Neuronal stem cell (in vitro differentiated cells): ENCODE measurements at regions not wholly inside any gene's neighbourhood (a gene's known extent, or its start where the extent isn't known, plus 50 kb on each side); places are given as distances from the start of the nearest gene placed in this dataset.

Experiments
- DNase-seq: peaks from one replicate; pipeline ENCODE4 v3.0.0-alpha.2; 2013; ENCODE audit warnings: low spot score
- H2AFZ ChIP-seq: one replicate; pipeline ENCODE4 v1.6.1; 2013; ENCODE audit warnings: mild to moderate bottlenecking, low read length, inconsistent platforms
- H2AK5ac ChIP-seq: 2 replicates; pipeline ENCODE4 v1.6.1; 2013; ENCODE audit warnings: low read depth, mild to moderate bottlenecking, inconsistent platforms, low read length, moderate library complexity, mixed read lengths
- H2BK120ac ChIP-seq: 2 replicates; pipeline ENCODE4 v1.6.1; 2013; ENCODE audit warnings: low read depth, mild to moderate bottlenecking, inconsistent platforms, low read length, moderate library complexity, mixed read lengths
- H2BK12ac ChIP-seq: one replicate; pipeline ENCODE4 v1.6.1; 2013; ENCODE audit warnings: low read length, inconsistent platforms
- H2BK15ac ChIP-seq: 2 replicates; pipeline ENCODE4 v1.6.1; 2013; ENCODE audit warnings: mild to moderate bottlenecking, low read length, inconsistent platforms, mixed read lengths
- H2BK5ac ChIP-seq: one replicate; pipeline ENCODE4 v1.6.1; 2013; ENCODE audit warnings: inconsistent platforms, mild to moderate bottlenecking, low read length, moderate library complexity
- H3K14ac ChIP-seq: one replicate; pipeline ENCODE4 v1.6.1; 2013; ENCODE audit warnings: low read length, inconsistent platforms
- H3K18ac ChIP-seq: 2 replicates; pipeline ENCODE4 v1.6.1; 2013; ENCODE audit warnings: low read length, inconsistent platforms
- H3K23ac ChIP-seq: 2 replicates; pipeline ENCODE4 v1.6.1; 2013; ENCODE audit warnings: low read depth, mild to moderate bottlenecking, mixed read lengths, low read length, inconsistent platforms; ENCODE audit not compliant: poor library complexity
- H3K27ac ChIP-seq: replicated peaks from 3 replicates; pipeline ENCODE4 v1.5.1; 2013; ENCODE audit warnings: low read length, inconsistent platforms
- H3K27me3 ChIP-seq, 3 experiments: 2 replicates each; pipeline ENCODE4 v1.6.1; 2013; ENCODE audit warnings: low read length in 3 of 3, mild to moderate bottlenecking in 2 of 3, inconsistent platforms in 1 of 3, low read depth in 1 of 3, mixed read lengths in 1 of 3, moderate library complexity in 1 of 3; ENCODE audit not compliant: control insufficient read depth in 3 of 3, insufficient read depth in 3 of 3
- H3K36me3 ChIP-seq, 2 donors: replicated peaks in 1 of 2; 2 replicates each; pipeline ENCODE4 v1.6.1; 2013; ENCODE audit warnings: low read length in 2 of 2; ENCODE audit not compliant: control insufficient read depth in 2 of 2, insufficient read depth in 2 of 2
- H3K4ac ChIP-seq: 2 replicates; pipeline ENCODE4 v1.6.1; 2013; ENCODE audit warnings: inconsistent platforms, mild to moderate bottlenecking, low read length, moderate library complexity
- H3K4me1 ChIP-seq, 2 donors: 1 replicate in 1 of 2; 2 replicates in 1 of 2; pipeline ENCODE4 v1.6.1; 2013; ENCODE audit warnings: low read length in 2 of 2, low read depth in 1 of 2; ENCODE audit not compliant: control insufficient read depth in 2 of 2, insufficient read depth in 1 of 2
- H3K4me2 ChIP-seq: one replicate; pipeline ENCODE4 v1.6.1; 2013; ENCODE audit warnings: mild to moderate bottlenecking, low read length, inconsistent platforms; ENCODE audit not compliant: insufficient read depth, poor library complexity, severe bottlenecking
- H3K4me3 ChIP-seq, 2 donors: 2 replicates each; pipeline ENCODE4 v1.5.1; 2013; ENCODE audit warnings: low read length in 2 of 2, mild to moderate bottlenecking in 2 of 2, inconsistent platforms in 1 of 2, moderate library complexity in 1 of 2
- H3K79me1 ChIP-seq: one replicate; pipeline ENCODE4 v1.6.1; 2013; ENCODE audit warnings: low read depth, mild to moderate bottlenecking, inconsistent platforms, low read length, moderate library complexity
- H3K9ac ChIP-seq: one replicate; pipeline ENCODE4 v1.6.1; 2013; ENCODE audit warnings: mild to moderate bottlenecking, low read depth, low read length, inconsistent platforms; ENCODE audit not compliant: poor library complexity
- H3K9me3 ChIP-seq, 2 donors: replicated peaks in 1 of 2; 2 replicates each; pipeline versions ENCODE3 to v1.6.1; 2013; ENCODE audit warnings: low read length in 2 of 2, mild to moderate bottlenecking in 2 of 2, inconsistent platforms in 1 of 2, low read depth in 1 of 2, mixed read lengths in 1 of 2, moderate library complexity in 1 of 2; ENCODE audit not compliant: control insufficient read depth in 2 of 2, insufficient read depth in 1 of 2
- H4K8ac ChIP-seq: one replicate; pipeline ENCODE4 v1.6.1; 2013; ENCODE audit warnings: low read depth, mild to moderate bottlenecking, inconsistent platforms, low read length, moderate library complexity
- H4K91ac ChIP-seq: one replicate; pipeline ENCODE4 v1.6.1; 2013; ENCODE audit warnings: low read length, low read depth, mild to moderate bottlenecking, inconsistent platforms; ENCODE audit not compliant: poor library complexity
- WGBS, 2 donors: extraction: QIAGEN DNeasy Blood & Tissue Kit; methylation state at CpG; one replicate each; pipeline ENCODE4 v1.1.7; 2013; ENCODE audit warnings: missing lambda C conversion rate in 2 of 2, mixed read lengths in 1 of 2; ENCODE audit not compliant: insufficient read length in 2 of 2, insufficient replicate concordance in 1 of 2; ENCODE audit errors: extremely low coverage in 2 of 2; 5-methylcytosine and 5-hydroxymethylcytosine counted together

DNA sequence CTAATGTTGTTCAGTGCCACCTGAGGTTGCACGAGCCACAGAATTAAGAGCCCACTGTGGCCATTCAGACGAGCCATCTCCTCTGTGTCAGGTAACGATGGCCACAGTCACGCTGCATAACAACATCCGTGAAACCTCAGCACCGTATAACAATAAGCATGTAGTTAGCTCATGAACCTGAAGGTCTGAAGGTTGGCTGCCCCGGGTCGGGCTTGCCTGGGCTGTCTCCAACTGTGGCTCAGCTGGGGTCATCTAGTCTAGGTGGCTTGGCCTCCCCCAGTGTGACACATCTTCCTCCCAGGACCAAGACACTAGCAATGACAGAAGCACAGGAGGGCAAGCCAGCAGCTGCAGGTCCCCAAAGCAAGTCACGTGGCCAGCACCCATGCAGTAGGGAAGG is 258.0 kb downstream of the GLI2 start:
- H2BK120ac ChIP-seq = no peak overlapping the region
- no CpG with 5 or more reads among the region's 9 CpGs for WGBS, 2 donors

DNA sequence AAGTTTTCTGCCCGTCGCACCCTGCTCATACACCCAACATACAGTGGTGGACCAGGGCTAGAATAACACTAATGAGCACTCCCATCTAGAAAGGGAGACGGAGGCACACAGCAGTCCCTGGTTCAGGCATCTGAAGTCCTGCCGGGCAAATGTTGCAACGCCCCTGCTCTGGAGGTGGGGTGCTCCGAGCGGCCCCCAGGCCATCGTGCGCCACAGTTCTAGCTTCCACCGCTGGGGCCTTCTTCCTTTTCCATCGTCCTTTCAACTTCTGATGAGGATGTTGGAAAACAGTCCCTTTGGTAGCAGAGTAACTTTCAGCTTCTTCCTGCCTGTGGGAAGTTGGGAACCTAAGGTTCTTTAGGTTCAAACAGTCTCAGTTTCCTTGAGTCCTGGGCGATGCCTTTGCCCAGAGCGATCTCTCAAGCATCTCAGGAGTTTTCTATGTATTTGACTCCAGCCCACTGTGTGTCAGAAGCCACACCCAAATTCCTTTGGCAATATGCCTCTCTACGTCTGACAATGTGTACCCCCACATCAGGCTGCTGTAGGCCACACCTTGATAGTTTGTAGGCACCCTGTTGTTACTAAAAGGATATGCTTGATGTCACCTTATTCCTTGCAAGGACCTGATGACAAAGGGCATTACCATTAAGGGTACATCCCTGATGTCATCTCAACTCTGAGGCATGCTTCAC is 258.8 kb downstream of the GLI2 start:
- Histone ChIP-seq H2AK5ac (no peak overlapping the region), H3K14ac (no peak overlapping the region), H3K79me1 (no peaks in the 10 kb centered on the region), H2BK120ac (no peak overlapping the region), H3K27ac (no peak overlapping the region), H3K4me1 (no peaks in the 10 kb centered on the region), H3K4ac (no peak overlapping the region), H3K18ac (no peak overlapping the region), H3K4me3 (no peak overlapping the region), H2BK15ac (no peak overlapping the region), H3K9me3 (no peaks in the 10 kb centered on the region), H3K36me3 (peaks cover 22 to 42% of the 10 kb centered on the region in 2 donors), H3K4me2 (no peak overlapping the region), H4K8ac (no peak overlapping the region), H2BK5ac (no peak overlapping the region), H4K91ac (no peak overlapping the region), H2AFZ (no peak overlapping the region), H2BK12ac (no peak overlapping the region), H3K23ac (no peak overlapping the region), H3K9ac (no peak overlapping the region), H3K27me3 (no peaks in the 10 kb centered on the region)
- WGBS, 2 donors = no CpG with 5 or more reads among the region's 14 CpGs
- DNase-seq = no peak

More for the DNA sequence above, 258.0 kb downstream of the GLI2 start:
- H3K27me3 ChIP-seq = no peaks in the 10 kb centered on the region
- H3K14ac ChIP-seq = no peak overlapping the region
- H2BK12ac ChIP-seq = no peak overlapping the region
- no peak overlapping the region for H3K23ac ChIP-seq
- H3K4me1 ChIP-seq = no peaks in the 10 kb centered on the region
- peaks cover 30 to 50% of the 10 kb centered on the region in 2 donors for H3K36me3 ChIP-seq
- no peak overlapping the region for H2BK5ac ChIP-seq
- H2AK5ac ChIP-seq = no peak overlapping the region
- no peak overlapping the region for H3K4ac ChIP-seq
- H4K8ac ChIP-seq = no peak overlapping the region
- H4K91ac ChIP-seq = no peak overlapping the region
- H3K4me2 ChIP-seq = no peak overlapping the region
- no peak overlapping the region for H3K9ac ChIP-seq
- no peak overlapping the region for H2BK15ac ChIP-seq
- no peak overlapping the region for H3K4me3 ChIP-seq
- no peak overlapping the region for H2AFZ ChIP-seq
- peaks cover 2% of the 10 kb centered on the region for H3K79me1 ChIP-seq
- no peak overlapping the region for H3K18ac ChIP-seq
- H3K27ac ChIP-seq = no peak overlapping the region
- no peaks in the 10 kb centered on the region for H3K9me3 ChIP-seq
- no peak for DNase-seq

DNA sequence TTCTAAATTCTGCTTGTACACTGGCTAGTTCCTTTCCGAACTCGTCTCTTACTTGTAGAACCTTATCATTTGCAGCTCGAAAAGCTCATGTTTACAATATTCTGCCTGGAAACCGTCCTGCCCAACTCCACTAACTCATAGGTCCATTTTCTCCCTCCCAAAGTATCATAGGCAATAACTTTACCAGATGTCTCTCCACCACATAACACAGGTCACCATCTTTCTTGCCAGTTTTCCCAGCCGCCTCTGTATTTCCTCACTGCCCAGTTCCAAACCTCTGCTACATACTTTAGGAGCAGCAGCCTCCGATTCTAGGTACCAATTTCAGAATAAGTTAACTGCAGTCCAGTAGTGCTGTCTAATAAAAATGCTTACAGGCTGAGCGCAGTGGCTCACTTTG is 259.5 kb downstream of the GLI2 start:
- Histone ChIP-seq H3K14ac (no peak overlapping the region), H3K18ac (no peak overlapping the region), H3K27me3 (no peaks in the 10 kb centered on the region), H2BK120ac (no peak overlapping the region), H2AK5ac (no peak overlapping the region), H3K79me1 (no peaks in the 10 kb centered on the region), H4K8ac (no peak overlapping the region), H2BK15ac (no peak overlapping the region), H3K36me3 (peaks cover 16 to 35% of the 10 kb centered on the region in 2 donors), H3K4me2 (no peak overlapping the region), H2AFZ (no peak overlapping the region), H3K4ac (no peak overlapping the region), H3K4me3 (no peak overlapping the region), H3K4me1 (no peaks in the 10 kb centered on the region), H2BK5ac (no peak overlapping the region), H3K9me3 (no peaks in the 10 kb centered on the region), H3K23ac (no peak overlapping the region), H2BK12ac (no peak overlapping the region), H4K91ac (no peak overlapping the region), H3K27ac (no peak overlapping the region), H3K9ac (no peak overlapping the region)
- DNase-seq = no peak
- WGBS, 2 donors = no CpG with 5 or more reads among the region's 7 CpGs

DNA sequence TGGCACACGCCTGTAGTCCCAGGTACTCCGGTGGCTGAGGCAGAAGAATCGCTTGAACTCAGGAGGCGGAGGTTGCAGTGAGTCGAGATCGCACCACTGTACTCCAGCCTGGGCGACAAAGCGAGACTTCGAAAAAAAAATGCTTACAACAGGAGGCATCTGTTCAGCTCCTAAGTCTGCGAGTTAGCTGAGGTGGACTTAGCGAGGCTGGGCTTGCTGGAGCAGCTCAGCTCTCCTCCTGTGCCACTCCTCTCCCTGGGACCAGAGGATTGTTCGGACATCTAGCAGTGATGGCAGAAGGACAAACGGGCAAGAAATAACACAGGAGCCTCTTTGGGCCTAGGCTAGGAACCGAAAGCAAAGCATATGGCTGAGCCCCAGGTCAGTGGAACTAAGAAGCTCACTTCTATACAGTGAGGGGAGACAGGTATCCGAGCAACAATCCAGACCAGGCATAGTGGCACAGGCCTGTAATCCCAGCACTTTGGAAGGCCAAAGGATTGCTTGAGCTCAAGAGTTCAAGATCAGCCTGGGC is 260.1 kb downstream of the GLI2 start:
- no peak overlapping the region for H3K4me2 ChIP-seq
- no peaks in the 10 kb centered on the region for H3K9me3 ChIP-seq
- WGBS, 2 donors = no CpG with 5 or more reads among the region's 15 CpGs
- H3K36me3 ChIP-seq = peaks cover 12 to 29% of the 10 kb centered on the region in 2 donors
- no peak overlapping the region for H3K4me3 ChIP-seq
- no peak overlapping the region for H3K18ac ChIP-seq
- H3K9ac ChIP-seq = no peak overlapping the region
- H4K8ac ChIP-seq = no peak overlapping the region
- no peak overlapping the region for H3K27ac ChIP-seq
- no peak overlapping the region for H3K14ac ChIP-seq
- H4K91ac ChIP-seq = no peak overlapping the region
- no peak for DNase-seq
- no peak overlapping the region for H3K23ac ChIP-seq
- no peaks in the 10 kb centered on the region for H3K4me1 ChIP-seq
- no peaks in the 10 kb centered on the region for H3K79me1 ChIP-seq
- no peak overlapping the region for H2BK5ac ChIP-seq
- no peak overlapping the region for H2BK120ac ChIP-seq
- H2AK5ac ChIP-seq = no peak overlapping the region
- no peaks in the 10 kb centered on the region for H3K27me3 ChIP-seq
- no peak overlapping the region for H2BK15ac ChIP-seq
- H3K4ac ChIP-seq = no peak overlapping the region
- no peak overlapping the region for H2BK12ac ChIP-seq
- no peak overlapping the region for H2AFZ ChIP-seq
